HG02884 (cell line): ENCODE measurements at regions not wholly inside any gene's neighbourhood (a gene's known extent, or its start where the extent isn't known, plus 50 kb on each side); places are given as distances from the start of the nearest gene placed in this dataset.
"Not testable (repeated sequence)": the region's sequence is repeated elsewhere in the genome, so short reads cannot be mapped to it uniquely, and the experiment has no call there.

ENCODE experiments used
- ATAC-seq: cut with Tn5 transposase; IDR thresholded peaks from one replicate; pipeline ENCODE4 v1.9.1; 2021; ENCODE audit warnings: mild to moderate bottlenecking, moderate library complexity; ENCODE audit not compliant: unreplicated experiment

- ATAC-seq, result no peak
Measured at GRCh38 chr21:17682924-17683323, 70.2 kb upstream of the BTG3 start.

GRCh38 chr21:17679002-17679600, 66.4 kb upstream of the BTG3 start:
- peak; percentile 97 for ATAC-seq

GRCh38 chr21:17676930-17677329, 64.2 kb upstream of the BTG3 start:
- ATAC-seq, result not testable (repeated sequence)

- ATAC-seq, result no peak
Measured at GRCh38 chr21:17674106-17674505, 61.4 kb upstream of the BTG3 start.

- ATAC-seq, result no peak
Measured at GRCh38 chr21:17673261-17674020, 60.7 kb upstream of the BTG3 start.

GRCh38 chr21:17671733-17672132, 59.0 kb upstream of the BTG3 start:
- no peak for ATAC-seq

GRCh38 chr21:17668479-17669140, 55.9 kb upstream of the BTG3 start:
- no peak for ATAC-seq

- no peak for ATAC-seq
Measured at GRCh38 chr21:17667256-17667655, 54.6 kb upstream of the BTG3 start.
